NCI-H226 (cell line): ENCODE measurements at regions not wholly inside any gene's neighbourhood (a gene's known extent, or its start where the extent isn't known, plus 50 kb on each side); places are given as distances from the start of the nearest gene placed in this dataset.
"Not testable (repeated sequence)": the region's sequence is repeated elsewhere in the genome, so short reads cannot be mapped to it uniquely, and the experiment has no call there.

Source experiments
- DNase-seq: peaks from one replicate; pipeline ENCODE4 v3.0.0-alpha.2; 2015

GRCh38 chr1:239098400-239099037, 287.8 kb upstream of the CHRM3 start:
- DNase-seq, result no peak

- DNase-seq, result no peak
Observed at GRCh38 chr1:239091537-239091936, 294.8 kb upstream of the CHRM3 start.

GRCh38 chr1:239084459-239085080, 301.8 kb upstream of the CHRM3 start:
- DNase-seq, result no peak

GRCh38 chr1:239081947-239082346, 304.4 kb upstream of the CHRM3 start:
- DNase-seq, result not testable (repeated sequence)

GRCh38 chr1:239067480-239067879, 318.9 kb upstream of the CHRM3 start:
- DNase-seq, result no peak

- DNase-seq, result no peak
Observed at GRCh38 chr1:239067058-239067457, 319.3 kb upstream of the CHRM3 start.

GRCh38 chr1:239061770-239062169, 324.6 kb upstream of the CHRM3 start:
- no peak for DNase-seq

- no peak for DNase-seq
Observed at GRCh38 chr1:239058190-239058589, 328.2 kb upstream of the CHRM3 start.

- no peak for DNase-seq
Observed at GRCh38 chr1:239056940-239057339, 329.4 kb upstream of the CHRM3 start.

- no peak for DNase-seq
Observed at GRCh38 chr1:239053279-239053678, 333.1 kb upstream of the CHRM3 start.

- no peak for DNase-seq
Observed at GRCh38 chr1:239049571-239049970, 336.8 kb upstream of the CHRM3 start.

- no peak for DNase-seq
Observed at GRCh38 chr1:239044829-239045228, 341.5 kb upstream of the CHRM3 start.

GRCh38 chr1:239040523-239040922, 345.8 kb upstream of the CHRM3 start:
- DNase-seq, result no peak

- DNase-seq, result no peak
Observed at GRCh38 chr1:239031310-239031709, 355.1 kb upstream of the CHRM3 start.

GRCh38 chr1:239025997-239026694, 360.2 kb upstream of the CHRM3 start:
- no peak for DNase-seq

- DNase-seq, result no peak
Observed at GRCh38 chr1:239025223-239025622, 361.1 kb upstream of the CHRM3 start.

GRCh38 chr1:239023732-239024360, 362.5 kb upstream of the CHRM3 start:
- no peak for DNase-seq

- DNase-seq, result no peak
Observed at GRCh38 chr1:239016337-239016736, 370.0 kb upstream of the CHRM3 start.

- DNase-seq, result no peak
Observed at GRCh38 chr1:239011382-239011781, 375.0 kb upstream of the CHRM3 start.

- no peak for DNase-seq
Observed at GRCh38 chr1:239008568-239008967, 377.8 kb upstream of the CHRM3 start.

GRCh38 chr1:239006276-239006675, 380.1 kb upstream of the CHRM3 start:
- no peak for DNase-seq

- no peak for DNase-seq
Observed at GRCh38 chr1:238999944-239000343, 386.4 kb upstream of the CHRM3 start.

GRCh38 chr1:238998577-238998976, 387.8 kb upstream of the CHRM3 start:
- DNase-seq, result no peak
